Adrenal gland (tissue), 5 donors: ENCODE measurements at regions not wholly inside any gene's neighbourhood (a gene's known extent, or its start where the extent isn't known, plus 50 kb on each side); places are given as distances from the start of the nearest gene placed in this dataset.

Experiments
- POLR2A ChIP-seq, 2 donors: fragments of 450-650 bp; IDR thresholded peaks; one replicate each; pipeline ENCODE4 v1.6.1; 2017; ENCODE audit warnings: antibody characterized with exemption in 2 of 2, mild to moderate bottlenecking in 2 of 2, moderate library complexity in 1 of 2
- TF ChIP-seq, protein P1 (sequence below), 6 experiments: fragments of 450-650 bp in 4 of 6; fragments of 200-600 bp in 2 of 6; sonication (generic) in 1 of 6; IDR thresholded peaks; 1 replicate in 5 of 6; 2 replicates in 1 of 6; pipeline versions ENCODE4 v1.5.1 to v1.8.0; 2016 to 2021; ENCODE audit warnings: antibody characterized with exemption in 6 of 6, mild to moderate bottlenecking in 2 of 6, moderate library complexity in 1 of 6
- donor health status: DM: no; HTN: no; CAD: no.

DNA sequence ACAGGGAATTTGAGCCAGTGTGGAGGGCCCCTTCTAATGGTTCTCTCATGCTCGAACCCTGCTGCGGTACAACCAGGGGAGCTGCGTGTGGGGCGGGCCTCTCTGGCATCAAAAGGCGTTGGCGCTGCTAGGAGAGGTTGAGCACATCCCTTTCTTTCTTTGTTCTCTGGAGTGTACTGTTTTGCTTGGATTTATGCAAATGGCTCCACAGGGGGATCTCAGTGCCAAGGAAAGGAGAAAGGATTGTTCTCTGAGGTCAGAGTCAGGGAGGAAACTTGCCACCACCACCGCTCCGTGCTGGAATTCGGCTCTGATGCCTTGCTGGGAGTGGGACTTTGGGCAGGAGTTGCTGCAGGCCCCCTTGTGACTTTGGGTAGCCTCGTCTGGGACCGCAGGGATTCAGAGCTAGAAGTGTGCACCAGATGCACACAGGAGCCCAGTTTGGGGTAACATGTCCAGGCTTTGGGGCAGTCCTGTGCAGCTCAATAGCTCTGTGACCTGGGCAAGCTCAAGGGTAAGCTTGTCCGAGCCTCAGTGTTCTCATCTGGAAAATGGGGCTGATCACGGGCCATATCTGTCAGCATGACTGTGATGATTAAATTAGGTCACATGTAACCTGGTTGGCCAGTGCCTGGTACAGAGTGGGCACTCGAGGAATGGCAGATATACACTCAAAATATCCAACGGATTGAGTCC is 353.0 kb upstream of the EEF2KMT start:
- TF ChIP-seq, protein P1, sequence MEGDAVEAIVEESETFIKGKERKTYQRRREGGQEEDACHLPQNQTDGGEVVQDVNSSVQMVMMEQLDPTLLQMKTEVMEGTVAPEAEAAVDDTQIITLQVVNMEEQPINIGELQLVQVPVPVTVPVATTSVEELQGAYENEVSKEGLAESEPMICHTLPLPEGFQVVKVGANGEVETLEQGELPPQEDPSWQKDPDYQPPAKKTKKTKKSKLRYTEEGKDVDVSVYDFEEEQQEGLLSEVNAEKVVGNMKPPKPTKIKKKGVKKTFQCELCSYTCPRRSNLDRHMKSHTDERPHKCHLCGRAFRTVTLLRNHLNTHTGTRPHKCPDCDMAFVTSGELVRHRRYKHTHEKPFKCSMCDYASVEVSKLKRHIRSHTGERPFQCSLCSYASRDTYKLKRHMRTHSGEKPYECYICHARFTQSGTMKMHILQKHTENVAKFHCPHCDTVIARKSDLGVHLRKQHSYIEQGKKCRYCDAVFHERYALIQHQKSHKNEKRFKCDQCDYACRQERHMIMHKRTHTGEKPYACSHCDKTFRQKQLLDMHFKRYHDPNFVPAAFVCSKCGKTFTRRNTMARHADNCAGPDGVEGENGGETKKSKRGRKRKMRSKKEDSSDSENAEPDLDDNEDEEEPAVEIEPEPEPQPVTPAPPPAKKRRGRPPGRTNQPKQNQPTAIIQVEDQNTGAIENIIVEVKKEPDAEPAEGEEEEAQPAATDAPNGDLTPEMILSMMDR (IDR thresholded peaks at IDR 0.05) = no peak
- TF ChIP-seq POLR2A (IDR thresholded peaks at IDR 0.05) = no peak
